Cardiac muscle cell (in vitro differentiated cells and primary cell): ENCODE measurements at regions not wholly inside any gene's neighbourhood (a gene's known extent, or its start where the extent isn't known, plus 50 kb on each side); places are given as distances from the start of the nearest gene placed in this dataset.
"Not testable (repeated sequence)": the region's sequence is repeated elsewhere in the genome, so short reads cannot be mapped to it uniquely, and the experiment has no call there.

Source experiments
- DNase-seq, 2 donors: peaks; one replicate each; pipeline versions ENCODE4 v3.0.0 to v3.0.0-alpha.2; 2010 to 2017; ENCODE audit warnings: low read depth in 1 of 2, low spot score in 1 of 2
- H3K27ac ChIP-seq: fragments of 200-600 bp; sonication (generic); 2 replicates; pipeline ENCODE4 v1.5.1; 2016
- H3K27me3 ChIP-seq: fragments of 200-600 bp; sonication (generic); 2 replicates; pipeline ENCODE4 v1.6.0; 2016; ENCODE audit warnings: control low read depth
- H3K36me3 ChIP-seq: fragments of 200-600 bp; sonication (generic); 2 replicates; pipeline ENCODE4 v1.5.1; 2016; ENCODE audit warnings: control low read depth
- H3K4me1 ChIP-seq: fragments of 200-600 bp; sonication (generic); 2 replicates; pipeline ENCODE4 v1.8.1; 2017; ENCODE audit warnings: low read depth, mild to moderate bottlenecking, mixed run types
- H3K4me3 ChIP-seq: fragments of 200-600 bp; sonication (generic); 2 replicates; pipeline ENCODE4 v1.5.1; 2016; ENCODE audit warnings: mild to moderate bottlenecking
- H3K9me3 ChIP-seq: fragments of 200-600 bp; sonication (generic); 2 replicates; pipeline ENCODE4 v1.5.1; 2017; ENCODE audit warnings: low read depth, mild to moderate bottlenecking, control low read depth
- TF ChIP-seq, protein P1 (sequence below): IDR thresholded peaks from 2 replicates; pipeline ENCODE4 v1.5.1; 2012; ENCODE audit warnings: low read depth, mild to moderate bottlenecking, low read length

DNA sequence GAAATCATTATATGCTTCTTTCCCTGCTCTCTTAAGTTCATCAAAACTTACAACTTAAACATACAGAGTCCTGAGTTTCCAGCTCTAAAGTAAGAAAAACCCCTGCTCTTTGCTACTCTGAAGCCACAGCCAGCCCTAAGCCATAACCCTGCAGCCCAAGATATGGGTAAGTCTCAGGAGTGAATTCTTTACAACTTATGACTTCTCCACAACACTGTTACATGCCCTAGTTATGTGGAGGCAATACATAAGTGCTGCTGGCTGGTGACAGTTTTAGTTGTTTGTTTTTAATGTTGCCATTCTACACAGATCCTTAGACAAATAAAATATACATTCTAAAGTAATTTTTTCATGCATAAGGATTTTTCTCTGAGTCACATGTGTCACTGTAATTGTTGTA, 100.2 kb downstream of the FBXO8 start:
- DNase-seq: no peak
- TF ChIP-seq, protein P1, sequence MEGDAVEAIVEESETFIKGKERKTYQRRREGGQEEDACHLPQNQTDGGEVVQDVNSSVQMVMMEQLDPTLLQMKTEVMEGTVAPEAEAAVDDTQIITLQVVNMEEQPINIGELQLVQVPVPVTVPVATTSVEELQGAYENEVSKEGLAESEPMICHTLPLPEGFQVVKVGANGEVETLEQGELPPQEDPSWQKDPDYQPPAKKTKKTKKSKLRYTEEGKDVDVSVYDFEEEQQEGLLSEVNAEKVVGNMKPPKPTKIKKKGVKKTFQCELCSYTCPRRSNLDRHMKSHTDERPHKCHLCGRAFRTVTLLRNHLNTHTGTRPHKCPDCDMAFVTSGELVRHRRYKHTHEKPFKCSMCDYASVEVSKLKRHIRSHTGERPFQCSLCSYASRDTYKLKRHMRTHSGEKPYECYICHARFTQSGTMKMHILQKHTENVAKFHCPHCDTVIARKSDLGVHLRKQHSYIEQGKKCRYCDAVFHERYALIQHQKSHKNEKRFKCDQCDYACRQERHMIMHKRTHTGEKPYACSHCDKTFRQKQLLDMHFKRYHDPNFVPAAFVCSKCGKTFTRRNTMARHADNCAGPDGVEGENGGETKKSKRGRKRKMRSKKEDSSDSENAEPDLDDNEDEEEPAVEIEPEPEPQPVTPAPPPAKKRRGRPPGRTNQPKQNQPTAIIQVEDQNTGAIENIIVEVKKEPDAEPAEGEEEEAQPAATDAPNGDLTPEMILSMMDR: no peak
- Histone ChIP-seq H3K27ac (no peak overlapping the region), H3K36me3 (no peaks in the 10 kb centered on the region), H3K9me3 (no peaks in the 10 kb centered on the region), H3K27me3 (no peaks in the 10 kb centered on the region), H3K4me3 (no peak overlapping the region), H3K4me1 (no peaks in the 10 kb centered on the region)

DNA sequence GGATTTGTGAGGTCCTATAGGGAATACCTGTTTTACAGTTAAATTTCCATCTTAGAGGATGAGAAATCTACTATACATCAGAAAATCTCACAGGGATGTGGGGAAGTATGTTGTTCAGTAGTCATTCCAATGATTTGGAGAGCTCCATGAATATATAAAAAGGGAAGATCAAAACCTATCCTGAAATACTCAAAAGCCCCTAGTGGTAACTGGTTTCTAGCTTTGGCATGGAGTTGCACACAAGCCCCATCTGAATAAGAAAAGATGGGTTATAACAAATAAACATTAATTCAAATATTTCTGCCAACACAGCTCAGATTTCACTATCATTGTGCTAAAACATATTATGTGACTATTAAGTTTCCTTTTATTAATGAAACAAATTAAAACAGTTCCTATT, 101.6 kb downstream of the FBXO8 start:
- Histone ChIP-seq H3K4me3 (no peak overlapping the region), H3K27me3 (no peaks in the 10 kb centered on the region), H3K9me3 (no peaks in the 10 kb centered on the region), H3K4me1 (no peaks in the 10 kb centered on the region), H3K36me3 (no peaks in the 10 kb centered on the region), H3K27ac (no peak overlapping the region)
- DNase-seq: no peak
- TF ChIP-seq, protein P1: no peak

DNA sequence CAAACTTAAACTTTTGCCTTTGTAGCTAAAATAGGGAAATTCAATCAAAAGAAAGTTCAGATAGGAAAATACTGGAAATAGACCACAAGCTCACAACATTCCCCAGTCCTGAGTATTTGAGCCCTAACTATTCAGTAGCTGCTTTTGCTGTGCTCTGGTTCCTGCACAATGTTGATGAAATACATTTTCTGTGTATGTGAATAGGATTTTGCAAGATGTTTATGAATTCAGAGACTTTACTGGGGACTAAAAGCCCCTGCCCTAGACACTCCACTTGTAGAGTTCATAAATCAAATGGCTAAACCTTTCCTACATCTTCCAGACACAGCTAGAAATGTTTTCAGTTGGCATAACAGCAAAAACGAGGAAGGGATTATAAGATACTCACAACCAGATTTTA, 105.9 kb downstream of the FBXO8 start:
- no peaks in the 10 kb centered on the region for H3K4me1 ChIP-seq
- H3K4me3 ChIP-seq: no peak overlapping the region
- no peak for DNase-seq
- no peaks in the 10 kb centered on the region for H3K9me3 ChIP-seq
- H3K27me3 ChIP-seq: no peaks in the 10 kb centered on the region
- TF ChIP-seq, protein P1: no peak
- no peaks in the 10 kb centered on the region for H3K36me3 ChIP-seq
- no peak overlapping the region for H3K27ac ChIP-seq

DNA sequence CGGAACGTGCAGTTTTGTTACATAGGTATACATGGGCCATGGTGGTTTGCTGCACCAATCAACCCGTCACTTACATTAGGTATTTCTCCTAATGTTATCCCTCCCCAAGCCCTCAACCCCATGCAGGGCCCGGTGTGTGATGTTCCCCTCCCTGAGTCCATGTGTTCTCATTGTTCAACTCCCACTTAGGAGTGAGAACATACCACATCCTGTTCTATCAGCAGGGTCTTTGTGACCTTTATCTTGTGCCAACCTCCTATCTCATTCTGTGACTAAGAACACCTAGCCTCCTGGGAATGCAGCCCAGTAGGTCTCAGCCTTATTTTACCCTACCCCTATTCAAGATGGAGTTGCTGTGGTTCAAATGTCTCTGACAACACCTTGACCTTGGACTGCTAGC, 107.6 kb downstream of the FBXO8 start:
- DNase-seq, H3K27me3 ChIP-seq, H3K9me3 ChIP-seq, H3K27ac ChIP-seq, H3K4me3 ChIP-seq, H3K4me1 ChIP-seq, H3K36me3 ChIP-seq: not testable (repeated sequence)

DNA sequence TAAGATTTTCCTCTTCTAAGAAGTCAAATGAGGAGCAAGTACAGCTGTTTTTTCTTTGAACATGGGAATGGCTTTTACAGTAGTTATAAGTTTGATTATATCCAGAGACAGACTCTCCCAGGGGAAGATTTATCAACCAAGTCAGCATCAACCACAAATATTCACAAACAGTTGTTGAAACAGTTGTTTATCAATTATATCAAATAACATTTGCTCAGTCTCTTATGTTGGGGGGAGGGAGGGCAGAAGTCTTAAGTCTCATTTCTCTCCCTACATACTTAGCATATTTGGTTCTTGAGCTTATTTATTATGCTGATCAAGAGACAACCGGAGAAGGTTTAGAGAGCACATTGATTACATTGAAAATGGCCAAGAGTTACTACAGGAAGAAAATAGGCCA, 110.1 kb downstream of the FBXO8 start:
- H3K4me3 ChIP-seq: no peak overlapping the region
- no peaks in the 10 kb centered on the region for H3K36me3 ChIP-seq
- H3K27me3 ChIP-seq: no peaks in the 10 kb centered on the region
- no peak overlapping the region for H3K27ac ChIP-seq
- DNase-seq: no peak
- TF ChIP-seq, protein P1: no peak
- H3K9me3 ChIP-seq: no peaks in the 10 kb centered on the region
- H3K4me1 ChIP-seq: no peaks in the 10 kb centered on the region

DNA sequence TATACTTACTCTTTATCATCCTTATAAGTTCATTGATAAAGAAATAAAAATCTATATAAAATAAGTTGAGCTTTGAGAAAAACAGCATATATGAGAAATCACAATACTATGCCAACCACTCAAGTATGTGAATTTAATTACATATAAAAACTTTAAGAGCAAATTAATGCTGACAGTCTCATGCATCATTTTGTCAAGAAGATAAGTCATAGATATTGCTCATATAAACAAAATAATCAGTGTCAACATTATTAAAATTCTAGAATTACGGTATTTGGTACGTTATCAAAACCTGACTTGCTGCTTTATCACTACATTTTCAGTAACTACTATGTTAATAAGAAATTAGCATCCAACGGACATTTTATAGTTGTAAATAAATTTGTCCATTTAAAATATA, 111.2 kb downstream of the FBXO8 start:
- no peak for DNase-seq
- no peak overlapping the region for H3K27ac ChIP-seq
- no peaks in the 10 kb centered on the region for H3K4me1 ChIP-seq
- no peak overlapping the region for H3K4me3 ChIP-seq
- no peaks in the 10 kb centered on the region for H3K9me3 ChIP-seq
- no peaks in the 10 kb centered on the region for H3K36me3 ChIP-seq
- H3K27me3 ChIP-seq: no peaks in the 10 kb centered on the region
- TF ChIP-seq, protein P1: no peak
